ENCODE measurements at regions not wholly inside any gene's neighbourhood (a gene's known extent, or its start where the extent isn't known, plus 50 kb on each side); places are given as distances from the start of the nearest gene placed in this dataset.

- Histone ChIP-seq H3K9me3 (no peaks in the 10 kb centered on the region), H3K4me3 (no peak overlapping the region), H3K4me1 (no peaks in the 10 kb centered on the region), H3K27me3 (no peaks in the 10 kb centered on the region), H3K36me3 (no peaks in the 10 kb centered on the region), H3K27ac (no peak overlapping the region)
- no peak for TF ChIP-seq CTCF (IDR thresholded peaks at IDR 0.05)
- DNase-seq, result peak; percentile 55
- intact Hi-C loops (cut with DNase I), result no loop called here
- ATAC-seq, result no peak
Observed at GRCh38 chr12:124208489-124208888, 86.4 kb upstream of the RFLNA start.

GRCh38 chr12:124210991-124211577, 83.8 kb upstream of the RFLNA start:
- ATAC-seq (no peak), DNase-seq (no peak)
- TF ChIP-seq CTCF (IDR thresholded peaks at IDR 0.05), result no peak
- no peak overlapping the region for H3K27ac ChIP-seq
- H3K36me3 ChIP-seq, result no peaks in the 10 kb centered on the region
- H3K27me3 ChIP-seq, result no peaks in the 10 kb centered on the region
- peaks cover 8% of the 10 kb centered on the region for H3K9me3 ChIP-seq
- no peak overlapping the region for H3K4me3 ChIP-seq
- no peaks in the 10 kb centered on the region for H3K4me1 ChIP-seq
- intact Hi-C loops (cut with DNase I), result no loop called here

GRCh38 chr12:124211753-124212152, 83.1 kb upstream of the RFLNA start:
- no peak for DNase-seq
- intact Hi-C loops (cut with DNase I), result no loop called here
- ATAC-seq, result no peak
- Histone ChIP-seq H3K4me3 (no peak overlapping the region), H3K9me3 (peaks cover 8% of the 10 kb centered on the region), H3K4me1 (no peaks in the 10 kb centered on the region), H3K27me3 (no peaks in the 10 kb centered on the region), H3K27ac (no peak overlapping the region), H3K36me3 (no peaks in the 10 kb centered on the region)
- no peak for TF ChIP-seq CTCF (IDR thresholded peaks at IDR 0.05)

GRCh38 chr12:124213666-124214347, 81.1 kb upstream of the RFLNA start:
- no peaks in the 10 kb centered on the region for H3K27me3 ChIP-seq
- TF ChIP-seq CTCF (IDR thresholded peaks at IDR 0.05), result no peak
- H3K4me1 ChIP-seq, result peaks cover 10% of the 10 kb centered on the region
- no peak for ATAC-seq
- H3K4me3 ChIP-seq, result no peak overlapping the region
- H3K27ac ChIP-seq, result no peak overlapping the region
- H3K36me3 ChIP-seq, result no peaks in the 10 kb centered on the region
- H3K9me3 ChIP-seq, result peaks cover 8% of the 10 kb centered on the region
- intact Hi-C loops (cut with DNase I), result no loop called here
- DNase-seq, result no peak

DNA sequence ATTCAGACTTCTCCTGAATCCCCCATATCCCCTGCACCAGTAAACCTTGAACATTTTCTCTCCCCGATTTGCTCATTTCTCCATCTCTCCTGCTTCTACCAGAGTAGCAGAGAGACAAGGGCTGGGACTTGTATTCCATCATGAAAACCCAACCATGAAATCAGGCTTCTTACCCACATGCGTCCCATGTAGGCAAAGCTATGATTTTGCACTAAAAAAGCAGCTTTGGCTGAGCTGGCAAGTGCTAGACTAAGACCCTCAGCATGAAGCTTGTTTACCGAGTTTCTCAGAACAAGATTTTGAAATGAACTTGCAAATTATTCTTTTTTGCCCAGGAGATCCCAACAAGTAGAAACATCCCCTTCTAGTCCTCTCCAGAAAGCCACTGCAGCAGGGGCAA, 80.3 kb upstream of the RFLNA start:
- Histone ChIP-seq H3K36me3 (no peaks in the 10 kb centered on the region), H3K27ac (no peak overlapping the region), H3K27me3 (no peaks in the 10 kb centered on the region), H3K4me1 (peaks cover 10% of the 10 kb centered on the region), H3K4me3 (no peak overlapping the region), H3K9me3 (peaks cover 8% of the 10 kb centered on the region)
- intact Hi-C loops (cut with DNase I), result no loop called here
- DNase-seq (no peak), ATAC-seq (no peak)
- TF ChIP-seq CTCF (IDR thresholded peaks at IDR 0.05), result no peak

All from upper lobe of right lung (tissue), 1 donor.